CD14-positive monocyte (primary cell): ENCODE measurements at regions not wholly inside any gene's neighbourhood (a gene's known extent, or its start where the extent isn't known, plus 50 kb on each side); places are given as distances from the start of the nearest gene placed in this dataset.

Experiments used
- DNase-seq, 3 donors: peaks; one replicate each; pipeline ENCODE4 v3.0.0-alpha.2; 2011 to 2022
- H2AFZ ChIP-seq: 2 replicates; pipeline ENCODE4 v1.6.0; 2012; ENCODE audit warnings: mild to moderate bottlenecking, low read depth, low read length, inconsistent platforms; ENCODE audit not compliant: insufficient read depth, poor library complexity, severe bottlenecking
- H3K27ac ChIP-seq, 2 donors: 1 replicate in 1 of 2; 2 replicates in 1 of 2; pipeline ENCODE4 v1.5.1; 2012 to 2013; ENCODE audit warnings: low read length in 2 of 2, control low read depth in 1 of 2, inconsistent platforms in 1 of 2, low read depth in 1 of 2, mild to moderate bottlenecking in 1 of 2
- H3K27me3 ChIP-seq, 2 donors: one replicate each; pipeline versions ENCODE4 v1.6.0 to v1.6.1; 2011 to 2013; ENCODE audit warnings: low read length in 2 of 2; ENCODE audit not compliant: control insufficient read depth in 2 of 2, insufficient read depth in 2 of 2
- H3K36me3 ChIP-seq, 2 donors: replicated peaks in 1 of 2; 1 replicate in 1 of 2; 2 replicates in 1 of 2; pipeline versions ENCODE4 v1.5.1 to v1.6.1; 2012 to 2013; ENCODE audit warnings: low read length in 2 of 2, control low read depth in 1 of 2, inconsistent platforms in 1 of 2, mild to moderate bottlenecking in 1 of 2; ENCODE audit not compliant: insufficient read depth in 2 of 2, control insufficient read depth in 1 of 2
- H3K4me1 ChIP-seq, 2 donors: 1 replicate in 1 of 2; 2 replicates in 1 of 2; pipeline versions ENCODE4 v1.5.1 to v1.6.1; 2012 to 2013; ENCODE audit warnings: low read length in 2 of 2, control low read depth in 1 of 2, inconsistent platforms in 1 of 2, mild to moderate bottlenecking in 1 of 2, moderate library complexity in 1 of 2; ENCODE audit not compliant: insufficient read depth in 2 of 2, control insufficient read depth in 1 of 2
- H3K4me2 ChIP-seq: replicated peaks from 2 replicates; pipeline ENCODE3; 2012; ENCODE audit warnings: low read length, moderate library complexity, mild to moderate bottlenecking; ENCODE audit not compliant: poor library complexity, severe bottlenecking; ENCODE audit errors: extremely low read depth
- H3K4me3 ChIP-seq, 3 experiments: fragments of 200-600 bp in 1 of 3; sonication (generic) in 1 of 3; replicated peaks in 1 of 3; 1 replicate in 2 of 3; 2 replicates in 1 of 3; pipeline ENCODE4 v1.5.1; 2011 to 2013; ENCODE audit warnings: low read length in 3 of 3, mild to moderate bottlenecking in 3 of 3, control low read depth in 2 of 3, low read depth in 2 of 3, inconsistent platforms in 1 of 3, moderate library complexity in 1 of 3
- H3K79me2 ChIP-seq: 2 replicates; pipeline ENCODE4 v1.6.0; 2012; ENCODE audit warnings: mild to moderate bottlenecking, control low read depth, inconsistent platforms, low read length, moderate library complexity; ENCODE audit not compliant: insufficient read depth
- H3K9ac ChIP-seq: 2 replicates; pipeline ENCODE4 v1.6.0; 2017; ENCODE audit warnings: low read length, mild to moderate bottlenecking; ENCODE audit not compliant: insufficient read depth, poor library complexity, severe bottlenecking
- H3K9me3 ChIP-seq, 2 donors: replicated peaks in 1 of 2; 1 replicate in 1 of 2; 2 replicates in 1 of 2; pipeline versions ENCODE4 v1.5.1 to v1.6.1; 2012 to 2013; ENCODE audit warnings: low read length in 2 of 2, control low read depth in 1 of 2; ENCODE audit not compliant: control insufficient read depth in 1 of 2, insufficient read depth in 1 of 2
- H4K20me1 ChIP-seq: 2 replicates; pipeline ENCODE4 v1.6.0; 2012; ENCODE audit warnings: mild to moderate bottlenecking, low read length, control low read depth, moderate library complexity; ENCODE audit not compliant: insufficient read depth
- H3K27ac Mint-ChIP-seq, 7 donors: one replicate each; pipeline ENCODE4 v1.8.0; 2020; ENCODE audit warnings: mild to moderate bottlenecking in 7 of 7, mixed read lengths in 7 of 7, moderate library complexity in 6 of 7, inconsistent platforms in 2 of 7
- H3K27me3 Mint-ChIP-seq, 3 donors: one replicate each; pipeline ENCODE4 v1.8.0; 2021 to 2022; ENCODE audit warnings: low read depth in 3 of 3, mild to moderate bottlenecking in 3 of 3, mixed read lengths in 3 of 3, moderate library complexity in 3 of 3, inconsistent platforms in 1 of 3
- H3K36me3 Mint-ChIP-seq, 2 donors: one replicate each; pipeline ENCODE4 v1.8.0; 2020; ENCODE audit warnings: mixed read lengths in 2 of 2, inconsistent platforms in 1 of 2, mild to moderate bottlenecking in 1 of 2
- H3K4me1 Mint-ChIP-seq: one replicate; pipeline ENCODE4 v1.8.0; 2020; ENCODE audit warnings: mild to moderate bottlenecking, mixed read lengths
- H3K4me3 Mint-ChIP-seq, 2 donors: one replicate each; pipeline ENCODE4 v1.8.0; 2020; ENCODE audit warnings: mild to moderate bottlenecking in 2 of 2, mixed read lengths in 2 of 2, moderate library complexity in 1 of 2
- H3K9me3 Mint-ChIP-seq, 7 donors: one replicate each; pipeline ENCODE4 v1.8.0; 2020 to 2022; ENCODE audit warnings: mixed read lengths in 7 of 7, mild to moderate bottlenecking in 6 of 7, moderate library complexity in 6 of 7, inconsistent platforms in 2 of 7
- CTCF ChIP-seq: fragments of 200-600 bp; IDR thresholded peaks from one replicate; pipeline ENCODE4 v1.8.0; 2022; ENCODE audit warnings: antibody characterized with exemption, mild to moderate bottlenecking
- WGBS: methylation state at CpG from one replicate; pipeline ENCODE4 v1.1.5; 2013; ENCODE audit warnings: missing lambda C conversion rate; ENCODE audit not compliant: insufficient coverage; 5-methylcytosine and 5-hydroxymethylcytosine counted together
- intact Hi-C, 2 donors: fragments of 100-400 bp; cut with micrococcal nuclease; formaldehyde crosslinking; loops; one replicate each; pipeline versions ENCODE4 v1.15.0 to v1.15.1; 2023

GRCh38 chr11:122270535-122270934, 154.5 kb upstream of the BLID start:
- no peak overlapping the region for H3K4me3 ChIP-seq
- Mint-ChIP-seq H3K4me3 (no peak overlapping the region), H3K9me3 (peaks cover 0 to 2% (median 0%) of the 10 kb centered on the region in 7 donors), H3K36me3 (no peaks in the 10 kb centered on the region), H3K27ac (no peak overlapping the region), H3K4me1 (peaks cover 20% of the 10 kb centered on the region), H3K27me3 (peaks cover 0 to under 1% (median 0%) of the 10 kb centered on the region in 3 donors)
- intact Hi-C loops: loop anchor here in 1 of 2 donors (5.0 kb wide), 1 partner anchor 52 kb away; no protein-coding TSS in a partner anchor
- no peaks in the 10 kb centered on the region for H3K36me3 ChIP-seq
- WGBS: 100% methylated on average over 1 of the region's 3 CpGs
- no peak for DNase-seq
- no peak for TF ChIP-seq CTCF
- no peaks in the 10 kb centered on the region for H3K27me3 ChIP-seq
- no peak overlapping the region for H3K4me2 ChIP-seq
- no peak overlapping the region for H3K27ac ChIP-seq
- H3K9ac ChIP-seq: no peak overlapping the region
- peaks cover 3 to 7% of the 10 kb centered on the region in 2 donors for H3K4me1 ChIP-seq
- H3K9me3 ChIP-seq: no peaks in the 10 kb centered on the region
- no peaks in the 10 kb centered on the region for H3K79me2 ChIP-seq
- H2AFZ ChIP-seq: no peak overlapping the region
- H4K20me1 ChIP-seq: no peaks in the 10 kb centered on the region

- Histone ChIP-seq H3K36me3 (no peaks in the 10 kb centered on the region), H3K27ac (no peak overlapping the region), H3K4me1 (peaks cover 3 to 7% of the 10 kb centered on the region in 2 donors), H3K9ac (no peak overlapping the region), H3K27me3 (no peaks in the 10 kb centered on the region), H4K20me1 (no peaks in the 10 kb centered on the region), H2AFZ (no peak overlapping the region), H3K79me2 (no peaks in the 10 kb centered on the region), H3K4me3 (no peak overlapping the region), H3K4me2 (no peak overlapping the region), H3K9me3 (no peaks in the 10 kb centered on the region)
- Mint-ChIP-seq H3K27me3 (no peaks in the 10 kb centered on the region), H3K36me3 (no peaks in the 10 kb centered on the region), H3K4me1 (peaks cover 20% of the 10 kb centered on the region), H3K27ac (no peak overlapping the region), H3K9me3 (peaks cover 0 to 2% (median 0%) of the 10 kb centered on the region in 7 donors), H3K4me3 (no peak overlapping the region)
- intact Hi-C loops: loop anchor here in 1 of 2 donors (5.0 kb wide), 1 partner anchor 52 kb away; no protein-coding TSS in a partner anchor
- no peak for TF ChIP-seq CTCF
- WGBS: 90% methylated on average over 2 of the region's 4 CpGs
- no peak for DNase-seq
These were observed 153.8 kb upstream of the BLID start for GRCh38 chr11:122269824-122270223.
